K562 (cell line): ENCODE measurements at regions not wholly inside any gene's neighbourhood (a gene's known extent, or its start where the extent isn't known, plus 50 kb on each side); places are given as distances from the start of the nearest gene placed in this dataset.
"Not testable (repeated sequence)": the region's sequence is repeated elsewhere in the genome, so short reads cannot be mapped to it uniquely, and the experiment has no call there.

Experiments
- ATAC-seq: fragments of 200-7000 bp; cut with Tn5 transposase; 3 replicates; pipeline ENCODE4 v1.9.1; 2020; ENCODE audit warnings: moderate library complexity
- BruUV-seq: library from RNA; stranded (reverse); fragments of 400-500 nt; replicated peaks from 2 replicates; lab custom pipeline; 2021; lab: Mats Ljungman, UMichigan
- CTCF ChIA-PET: fragments of 300-600 bp; formaldehyde crosslinking; extraction: SDS; loops from one replicate; lab custom pipeline; 2021; ENCODE audit warnings: low intra/inter-chr PET ratio; lab: Yijun Ruan, JAX
- POLR2A ChIA-PET: fragments of 300-600, 350-650 bp; sonication (Branson Sonifier 250); formaldehyde crosslinking; extraction: SDS; loops from one replicate; lab custom pipeline; 2021; ENCODE audit warnings: antibody characterized with exemption, inconsistent platforms; lab: Yijun Ruan, JAX
- DNase-seq, 4 experiments: peaks; one replicate each; pipeline versions ENCODE4 v3.0.0 to v3.0.0-alpha.2; 2011 to 2018; ENCODE audit warnings: low spot score in 3 of 4, mixed read lengths in 3 of 4; ENCODE audit errors: extremely low read depth in 1 of 4
- FAIRE-seq: peaks from 2 replicates; lab custom pipeline; 2011; peaks lifted over from hg19 to GRCh38; lab: Jason Lieb, UNC
- H2AFZ ChIP-seq: 2 replicates; pipeline ENCODE4 v1.6.0; 2011; ENCODE audit warnings: low read depth, low read length, control low read depth, inconsistent platforms
- H3K27ac ChIP-seq: fragments of 200-600 bp; 3 replicates; pipeline ENCODE4 v1.8.0; 2011; ENCODE audit warnings: low read depth, mild to moderate bottlenecking, control low read depth, inconsistent platforms, low read length, moderate library complexity, mixed read lengths; ENCODE audit errors: extremely low read depth
- H3K27me3 ChIP-seq, 2 experiments: fragments of 300-600 bp in 1 of 2; 2 replicates in 1 of 2; 3 replicates in 1 of 2; pipeline versions ENCODE4 v1.6.0 to v1.8.0; 2011; ENCODE audit warnings: inconsistent platforms in 2 of 2, low read length in 2 of 2, mild to moderate bottlenecking in 1 of 2, mixed read lengths in 1 of 2, moderate library complexity in 1 of 2; ENCODE audit not compliant: control insufficient read depth in 2 of 2, insufficient read depth in 2 of 2
- H3K36me3 ChIP-seq: fragments of 300-600 bp; 3 replicates; pipeline ENCODE4 v1.8.0; 2011; ENCODE audit warnings: mild to moderate bottlenecking, low read length, inconsistent platforms; ENCODE audit not compliant: control insufficient read depth, insufficient read depth
- H3K4me1 ChIP-seq, 2 experiments: fragments of 200-600 bp in 1 of 2; replicated peaks in 1 of 2; 2 replicates in 1 of 2; 3 replicates in 1 of 2; pipeline versions ENCODE4 v1.5.1 to v1.8.0; 2011; ENCODE audit warnings: inconsistent platforms in 2 of 2, low read length in 2 of 2, mild to moderate bottlenecking in 1 of 2, mixed read lengths in 1 of 2, moderate library complexity in 1 of 2; ENCODE audit not compliant: control insufficient read depth in 2 of 2, insufficient read depth in 2 of 2
- H3K4me2 ChIP-seq: 2 replicates; pipeline ENCODE4 v1.6.1; 2011; ENCODE audit warnings: low read length, control low read depth, inconsistent platforms, mixed read lengths; ENCODE audit not compliant: insufficient read depth
- H3K4me3 ChIP-seq: fragments of 200-600 bp; sonication (generic), shearing (Covaris generic); 2 replicates; pipeline ENCODE4 v1.5.1; 2016; ENCODE audit warnings: control low read depth, inconsistent platforms
- H3K79me2 ChIP-seq: fragments of 200-600 bp; 3 replicates; pipeline ENCODE4 v1.8.0; 2011; ENCODE audit warnings: low read length, inconsistent platforms; ENCODE audit not compliant: control insufficient read depth, insufficient read depth
- H3K9ac ChIP-seq, 2 experiments: 2 replicates each; pipeline versions ENCODE4 v1.6.0 to v1.6.1; 2011; ENCODE audit warnings: low read depth in 2 of 2, low read length in 2 of 2, control low read depth in 1 of 2, inconsistent platforms in 1 of 2, mild to moderate bottlenecking in 1 of 2, mixed read lengths in 1 of 2; ENCODE audit not compliant: insufficient read depth in 1 of 2
- H3K9me1 ChIP-seq: one replicate; pipeline ENCODE4 v1.6.0; 2011; ENCODE audit warnings: inconsistent platforms, mild to moderate bottlenecking, low read length, moderate library complexity; ENCODE audit not compliant: control insufficient read depth, insufficient read depth
- H3K9me3 ChIP-seq: replicated peaks from 2 replicates; pipeline ENCODE4 v1.5.1; 2011; ENCODE audit warnings: low read depth, low read length, inconsistent platforms; ENCODE audit not compliant: control insufficient read depth, insufficient read depth
- H4K20me1 ChIP-seq: replicated peaks from 2 replicates; pipeline ENCODE4 v1.6.1; 2011; ENCODE audit warnings: low read length, inconsistent platforms, mixed read lengths; ENCODE audit not compliant: control insufficient read depth, insufficient read depth
- BHLHE40 ChIP-seq: IDR thresholded peaks from 2 replicates; pipeline ENCODE4 v1.6.1; 2011; ENCODE audit warnings: low read length, improper control_type of control experiment
- CBFA2T2 ChIP-seq: fragments of 450-650 bp; conservative IDR thresholded peaks from 2 replicates; pipeline ENCODE4 v1.6.1; 2017; ENCODE audit warnings: mild to moderate bottlenecking
- RAD51 ChIP-seq: fragments of 450-650 bp; IDR thresholded peaks from 2 replicates; pipeline ENCODE4 v1.7.1; 2016; ENCODE audit warnings: low read depth, mild to moderate bottlenecking, borderline replicate concordance
- TFE3 ChIP-seq: fragments of 450-650 bp; formaldehyde crosslinking; IDR thresholded peaks from 2 replicates; pipeline ENCODE4 v1.4.0; 2020; ENCODE audit warnings: mild to moderate bottlenecking, mixed read lengths
- USF2 ChIP-seq: sonication (generic); formaldehyde crosslinking; IDR thresholded peaks from 2 replicates; pipeline ENCODE4 v1.5.0; 2020; ENCODE audit warnings: missing genetic modification reagents
- WGBS: fragments of 100-300 bp; shearing (Covaris generic); methylation state at CpG from one replicate; pipeline ENCODE4 v1.1.6; 2016; ENCODE audit warnings: low coverage, mixed read lengths; ENCODE audit not compliant: insufficient coverage; ENCODE audit errors: missing lambda C conversion rate; 5-methylcytosine and 5-hydroxymethylcytosine counted together
- in situ Hi-C: fragments of 300-500 bp; cut with MboI; formaldehyde crosslinking; loops from 4 replicates; pipeline ENCODE4 v1.15.0; 2018; ENCODE audit warnings: inconsistent platforms, mixed read lengths
- intact Hi-C: fragments of 100-400 bp; cut with micrococcal nuclease; formaldehyde crosslinking; loops from 2 replicates; pipeline ENCODE4 v1.14.2; 2022

- H3K4me2 ChIP-seq, H3K9ac ChIP-seq, H3K4me3 ChIP-seq, ATAC-seq, BruUV-seq, H2AFZ ChIP-seq, in situ Hi-C loops, intact Hi-C loops, POLR2A ChIA-PET, FAIRE-seq, CTCF ChIA-PET, H3K27ac ChIP-seq, H3K36me3 ChIP-seq, H3K4me1 ChIP-seq, H4K20me1 ChIP-seq, H3K9me1 ChIP-seq, H3K79me2 ChIP-seq, H3K27me3 ChIP-seq, DNase-seq, H3K9me3 ChIP-seq: not testable (repeated sequence)
- peak; percentile 48 for TF ChIP-seq USF2 (CRISPR knock-in tag)
- TF ChIP-seq TFE3 (CRISPR knock-in tag), result peak; percentile 97
- peak; percentile 77 for TF ChIP-seq RAD51
- peak; percentile 45 for TF ChIP-seq CBFA2T2
- 0 out of 2 replicates have a peak, but pooled peaks have one; percentile 27 for TF ChIP-seq BHLHE40
- WGBS, result under 1% methylated on average over 6 of the region's 7 CpGs
These were observed 188.0 kb downstream of the CCT8L2 start for GRCh38 chr22:16404639-16405038.

GRCh38 chr22:16403661-16404060 is 188.9 kb downstream of the CCT8L2 start:
- FAIRE-seq, H4K20me1 ChIP-seq, H3K36me3 ChIP-seq, in situ Hi-C loops, H3K27me3 ChIP-seq, H3K4me3 ChIP-seq, BruUV-seq, H3K9ac ChIP-seq, H3K9me1 ChIP-seq, H3K4me1 ChIP-seq, H3K9me3 ChIP-seq, DNase-seq, intact Hi-C loops, POLR2A ChIA-PET, ATAC-seq, H3K79me2 ChIP-seq, H3K27ac ChIP-seq, H3K4me2 ChIP-seq, CTCF ChIA-PET: not testable (repeated sequence)
- H2AFZ ChIP-seq, result peak overlapping the region; percentile 2; the same call in 1 of the 2 replicates
- 7% methylated on average over 20 of the region's 20 CpGs for WGBS
